GM23338 (cell line): ENCODE measurements at regions not wholly inside any gene's neighbourhood (a gene's known extent, or its start where the extent isn't known, plus 50 kb on each side); places are given as distances from the start of the nearest gene placed in this dataset.

Source experiments
- ATAC-seq: fragments of 200-7000 bp; cut with Tn5 transposase; 3 replicates; pipeline ENCODE4 v1.9.1; 2020
- DNase-seq: peaks from one replicate; pipeline ENCODE4 v3.0.0-alpha.2; 2015; ENCODE audit warnings: low spot score
- H2AFZ ChIP-seq: fragments of 200-600 bp; sonication (generic); 2 replicates; pipeline ENCODE4 v1.8.0; 2016; ENCODE audit warnings: antibody characterized with exemption, mild to moderate bottlenecking, moderate library complexity
- H3F3A ChIP-seq: fragments of 200-600 bp; sonication (generic); replicated peaks from 2 replicates; pipeline ENCODE4 v1.8.0; 2017; ENCODE audit warnings: antibody characterized with exemption, mixed run types, low read depth
- H3K27ac ChIP-seq: fragments of 200-600 bp; sonication (generic); 2 replicates; pipeline ENCODE4 v1.6.1; 2016; ENCODE audit warnings: low read depth
- H3K27me3 ChIP-seq: fragments of 200-600 bp; sonication (generic); 2 replicates; pipeline ENCODE4 v1.8.0; 2016; ENCODE audit warnings: mild to moderate bottlenecking, mixed run types, moderate library complexity; ENCODE audit not compliant: insufficient read depth
- H3K36me3 ChIP-seq: fragments of 200-600 bp; sonication (generic); 2 replicates; pipeline ENCODE4 v1.8.0; 2016; ENCODE audit warnings: mild to moderate bottlenecking; ENCODE audit not compliant: insufficient read depth
- H3K4me1 ChIP-seq: fragments of 200-600 bp; sonication (generic); 2 replicates; pipeline ENCODE4 v1.8.0; 2016; ENCODE audit warnings: mild to moderate bottlenecking, moderate library complexity; ENCODE audit not compliant: insufficient read depth
- H3K4me2 ChIP-seq: fragments of 200-600 bp; sonication (generic); 2 replicates; pipeline ENCODE4 v1.7.1; 2017; ENCODE audit warnings: mixed run types
- H3K4me3 ChIP-seq: fragments of 200-600 bp; sonication (generic); 2 replicates; pipeline ENCODE4 v1.6.1; 2016; ENCODE audit warnings: mixed run types
- H3K79me2 ChIP-seq: fragments of 200-600 bp; sonication (generic); replicated peaks from 2 replicates; pipeline ENCODE4 v1.8.0; 2017; ENCODE audit warnings: mild to moderate bottlenecking; ENCODE audit not compliant: insufficient read depth
- H3K9me2 ChIP-seq: fragments of 200-600 bp; sonication (generic); 2 replicates; pipeline ENCODE4 v1.8.0; 2017; ENCODE audit not compliant: insufficient read depth
- H4K20me1 ChIP-seq: fragments of 200-600 bp; sonication (generic); replicated peaks from 2 replicates; pipeline ENCODE4 v1.8.0; 2017; ENCODE audit warnings: mild to moderate bottlenecking; ENCODE audit not compliant: insufficient read depth
- H3K27ac Mint-ChIP-seq: 2 replicates; pipeline ENCODE4 v1.8.0; 2020; ENCODE audit warnings: inconsistent platforms, mild to moderate bottlenecking, moderate library complexity, mixed read lengths
- H3K27me3 Mint-ChIP-seq: 3 replicates; pipeline ENCODE4 v1.8.0; 2022; ENCODE audit warnings: low read depth, mild to moderate bottlenecking, moderate library complexity, mixed read lengths, inconsistent platforms; ENCODE audit not compliant: insufficient read depth, poor library complexity
- H3K36me3 Mint-ChIP-seq: 3 replicates; pipeline ENCODE4 v1.8.0; 2021; ENCODE audit warnings: low read depth, mild to moderate bottlenecking, inconsistent platforms, moderate library complexity, mixed read lengths
- H3K4me1 Mint-ChIP-seq: 3 replicates; pipeline ENCODE4 v1.8.0; 2020; ENCODE audit warnings: mild to moderate bottlenecking, inconsistent platforms, mixed read lengths
- H3K4me3 Mint-ChIP-seq: 3 replicates; pipeline ENCODE4 v1.8.0; 2021; ENCODE audit warnings: moderate library complexity, mild to moderate bottlenecking, inconsistent platforms, mixed read lengths
- H3K9me3 Mint-ChIP-seq: 3 replicates; pipeline ENCODE4 v1.8.0; 2020; ENCODE audit warnings: moderate library complexity, mild to moderate bottlenecking, inconsistent platforms, mixed read lengths
- EZH2 ChIP-seq: fragments of 200-600 bp; sonication (generic); IDR thresholded peaks from one replicate; pipeline ENCODE4 v1.8.0; 2017; ENCODE audit warnings: antibody characterized with exemption, mild to moderate bottlenecking, low read depth; ENCODE audit not compliant: unreplicated experiment
- STAT1 ChIP-seq: IDR thresholded peaks from one replicate; pipeline ENCODE4 v1.6.1; 2016; ENCODE audit warnings: antibody characterized with exemption; ENCODE audit not compliant: unreplicated experiment
- ZNF114 ChIP-seq: fragments of 250-450 bp; sonication (Bioruptor Pico); IDR thresholded peaks from 2 replicates; pipeline ENCODE4 v1.5.0; 2020; ENCODE audit warnings: mild to moderate bottlenecking, moderate library complexity
- TF ChIP-seq, protein P1 (sequence below), 2 experiments: fragments of 200-600 bp in 1 of 2; sonication (generic) in 1 of 2; conservative IDR thresholded peaks; 2 replicates each; pipeline versions ENCODE4 v1.5.1 to v1.6.1; 2016 to 2017; ENCODE audit warnings: antibody characterized with exemption in 2 of 2, low read depth in 2 of 2, mild to moderate bottlenecking in 2 of 2, moderate library complexity in 1 of 2

DNA sequence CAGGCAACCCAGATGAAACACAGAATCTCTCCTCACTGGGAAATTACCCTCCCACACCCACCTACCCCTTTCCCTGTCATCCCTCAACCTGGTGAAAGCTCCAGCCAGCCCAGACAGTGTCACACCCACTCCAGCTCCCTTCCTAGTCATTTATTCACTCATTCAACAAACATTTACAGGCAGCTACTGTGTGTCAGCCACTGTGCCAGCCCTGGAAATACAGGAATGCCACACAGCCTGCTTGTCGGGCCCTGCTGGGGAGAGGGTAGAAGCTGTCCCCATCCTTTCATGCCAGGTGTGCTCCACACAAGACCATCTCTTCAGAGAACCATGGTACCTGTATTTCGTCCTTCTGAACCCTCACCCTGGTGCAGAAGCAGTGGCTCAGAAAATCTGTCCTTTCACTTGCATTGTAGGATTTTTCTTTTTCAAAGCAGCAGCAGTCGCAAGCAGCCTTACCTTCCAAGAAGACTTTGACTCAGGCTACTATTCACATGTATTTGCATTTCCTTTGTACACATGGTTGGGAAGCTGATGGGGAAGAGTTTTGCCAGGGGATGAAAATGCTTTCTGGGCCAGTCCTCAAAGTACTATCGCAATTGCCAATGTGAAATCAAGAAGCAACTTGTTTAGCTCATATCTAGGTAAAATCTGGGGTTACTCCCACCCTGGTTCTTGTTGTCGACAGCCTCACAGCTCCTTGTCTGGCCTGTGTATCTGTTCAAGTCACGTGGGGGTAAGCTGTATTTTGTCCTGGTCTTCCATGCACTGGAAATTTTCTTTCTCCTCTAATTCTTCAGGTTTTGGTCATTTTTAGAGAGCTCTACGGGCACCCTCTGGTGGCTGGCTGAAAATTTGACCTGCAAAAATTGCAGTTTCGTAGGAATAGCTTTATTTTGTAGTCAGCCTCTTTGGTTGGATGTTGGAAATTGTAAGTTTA lies 147.4 kb upstream of the EGLN3 start:
- no peaks in the 10 kb centered on the region for H3K36me3 ChIP-seq
- H3K9me2 ChIP-seq, result peaks cover 8% of the 10 kb centered on the region; the same call in 1 of the 2 replicates
- H3F3A ChIP-seq, result no peaks in the 10 kb centered on the region
- Mint-ChIP-seq H3K4me1 (peaks cover 8% of the 10 kb centered on the region), H3K27ac (no peak overlapping the region; the same call in 1 of the 2 replicates), H3K9me3 (no peaks in the 10 kb centered on the region), H3K4me3 (no peak overlapping the region), H3K36me3 (no peaks in the 10 kb centered on the region), H3K27me3 (peaks cover 9% of the 10 kb centered on the region)
- ATAC-seq (peak; percentile 52; the same call in 2 of the 3 replicates), DNase-seq (peak; percentile 54)
- no peak overlapping the region for H3K27ac ChIP-seq
- H3K27me3 ChIP-seq, result no peaks in the 10 kb centered on the region
- no peaks in the 10 kb centered on the region for H3K4me1 ChIP-seq
- peak overlapping the region; percentile 35 for H2AFZ ChIP-seq
- TF ChIP-seq EZH2, result no peak
- TF ChIP-seq, protein P1, sequence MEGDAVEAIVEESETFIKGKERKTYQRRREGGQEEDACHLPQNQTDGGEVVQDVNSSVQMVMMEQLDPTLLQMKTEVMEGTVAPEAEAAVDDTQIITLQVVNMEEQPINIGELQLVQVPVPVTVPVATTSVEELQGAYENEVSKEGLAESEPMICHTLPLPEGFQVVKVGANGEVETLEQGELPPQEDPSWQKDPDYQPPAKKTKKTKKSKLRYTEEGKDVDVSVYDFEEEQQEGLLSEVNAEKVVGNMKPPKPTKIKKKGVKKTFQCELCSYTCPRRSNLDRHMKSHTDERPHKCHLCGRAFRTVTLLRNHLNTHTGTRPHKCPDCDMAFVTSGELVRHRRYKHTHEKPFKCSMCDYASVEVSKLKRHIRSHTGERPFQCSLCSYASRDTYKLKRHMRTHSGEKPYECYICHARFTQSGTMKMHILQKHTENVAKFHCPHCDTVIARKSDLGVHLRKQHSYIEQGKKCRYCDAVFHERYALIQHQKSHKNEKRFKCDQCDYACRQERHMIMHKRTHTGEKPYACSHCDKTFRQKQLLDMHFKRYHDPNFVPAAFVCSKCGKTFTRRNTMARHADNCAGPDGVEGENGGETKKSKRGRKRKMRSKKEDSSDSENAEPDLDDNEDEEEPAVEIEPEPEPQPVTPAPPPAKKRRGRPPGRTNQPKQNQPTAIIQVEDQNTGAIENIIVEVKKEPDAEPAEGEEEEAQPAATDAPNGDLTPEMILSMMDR (conservative IDR thresholded peaks at IDR 0.05; ENCODE audit: low read depth in 2 of 2), result peak; percentile 71 to 81
- no peaks in the 10 kb centered on the region; the same call in 1 of the 2 replicates for H4K20me1 ChIP-seq
- H3K4me2 ChIP-seq, result no peak overlapping the region
- no peak overlapping the region for H3K4me3 ChIP-seq
- H3K79me2 ChIP-seq, result no peaks in the 10 kb centered on the region

DNA sequence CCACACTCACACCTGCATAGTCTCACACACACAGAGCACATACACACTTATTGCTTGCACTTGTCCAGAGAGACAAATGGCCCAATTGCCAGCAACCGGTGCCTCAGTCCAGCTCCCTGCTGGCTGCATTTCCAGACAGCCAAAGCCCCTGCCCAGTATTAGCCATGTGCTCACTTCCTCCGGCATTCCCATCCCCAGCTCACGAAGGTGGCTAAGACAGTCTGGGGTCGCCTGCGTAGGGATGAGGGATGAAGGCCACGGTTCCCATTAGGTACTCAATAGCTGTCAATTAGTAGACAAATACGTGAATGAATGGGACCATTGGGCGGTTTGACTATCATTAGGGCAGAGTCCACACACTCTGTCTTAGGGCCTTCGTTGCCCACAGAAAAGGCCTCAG lies 146.8 kb upstream of the EGLN3 start:
- TF ChIP-seq ZNF114 (CRISPR knock-in tag), result no peak
- TF ChIP-seq, protein P1 (conservative IDR thresholded peaks at IDR 0.05; ENCODE audit: low read depth in 2 of 2), result no peak
- no peak for TF ChIP-seq STAT1

More for the DNA sequence above, 146.8 kb upstream of the EGLN3 start:
- Histone ChIP-seq H3F3A (no peaks in the 10 kb centered on the region), H3K79me2 (no peaks in the 10 kb centered on the region), H3K4me2 (no peak overlapping the region), H2AFZ (peak overlapping the region; percentile 76; the same call in 1 of the 2 replicates), H3K27me3 (no peaks in the 10 kb centered on the region), H3K9me2 (peaks cover 7% of the 10 kb centered on the region; the same call in 1 of the 2 replicates), H3K4me3 (no peak overlapping the region), H3K36me3 (no peaks in the 10 kb centered on the region), H3K27ac (no peak overlapping the region), H4K20me1 (no peaks in the 10 kb centered on the region; the same call in 1 of the 2 replicates), H3K4me1 (no peaks in the 10 kb centered on the region)
- Mint-ChIP-seq H3K36me3 (no peaks in the 10 kb centered on the region), H3K27ac (no peak overlapping the region), H3K4me3 (no peak overlapping the region), H3K9me3 (no peaks in the 10 kb centered on the region), H3K4me1 (peaks cover 8% of the 10 kb centered on the region), H3K27me3 (peaks cover 8% of the 10 kb centered on the region)
- ATAC-seq (no peak), DNase-seq (no peak)
